H1 (cell line): ENCODE measurements at regions not wholly inside any gene's neighbourhood (a gene's known extent, or its start where the extent isn't known, plus 50 kb on each side); places are given as distances from the start of the nearest gene placed in this dataset.

ENCODE experiments used
- EZH2 ChIP-seq: fragments of 200-600 bp; sonication (generic); IDR thresholded peaks from 2 replicates; pipeline ENCODE4 v1.7.1; 2012; ENCODE audit warnings: low read depth, mild to moderate bottlenecking, moderate library complexity, low read length, inconsistent platforms; ENCODE audit not compliant: severe bottlenecking
- PHF8 ChIP-seq: fragments of 200-600 bp; sonication (generic); conservative IDR thresholded peaks from 2 replicates; pipeline ENCODE4 v1.7.1; 2012; ENCODE audit warnings: low read depth, mild to moderate bottlenecking, inconsistent platforms, low read length, moderate library complexity
- RXRA ChIP-seq: IDR thresholded peaks from 2 replicates; pipeline ENCODE4 v1.6.1; 2011; ENCODE audit warnings: low read depth, mild to moderate bottlenecking, low read length, moderate library complexity; ENCODE audit not compliant: insufficient read depth
- TF ChIP-seq, protein P1 (sequence below): fragments of 300-600 bp; sonication (generic); IDR thresholded peaks from 2 replicates; pipeline ENCODE4 v1.7.1; 2012; ENCODE audit warnings: low read length, moderate library complexity, mild to moderate bottlenecking, inconsistent platforms; ENCODE audit not compliant: insufficient replicate concordance

DNA sequence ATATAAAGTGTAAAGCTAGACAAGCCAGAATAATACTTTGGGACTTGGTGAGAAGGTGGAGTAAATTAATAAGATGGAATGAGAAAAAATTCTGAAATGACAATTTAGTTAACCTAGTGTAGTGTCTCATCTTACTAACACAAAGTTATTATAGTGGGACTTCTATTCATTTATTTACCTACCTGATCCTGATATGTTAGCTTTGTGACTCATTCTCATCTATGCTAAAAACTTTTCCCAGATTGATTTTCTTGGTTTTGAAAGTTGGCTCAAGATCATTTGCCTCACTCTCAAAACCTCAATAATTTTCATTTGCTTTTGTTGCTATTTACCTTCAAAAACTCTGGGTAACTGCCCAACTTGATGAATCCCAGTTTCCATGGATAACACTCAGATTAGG lies 698.6 kb downstream of the SH3BGRL start (continued):
- TF ChIP-seq, protein P1, sequence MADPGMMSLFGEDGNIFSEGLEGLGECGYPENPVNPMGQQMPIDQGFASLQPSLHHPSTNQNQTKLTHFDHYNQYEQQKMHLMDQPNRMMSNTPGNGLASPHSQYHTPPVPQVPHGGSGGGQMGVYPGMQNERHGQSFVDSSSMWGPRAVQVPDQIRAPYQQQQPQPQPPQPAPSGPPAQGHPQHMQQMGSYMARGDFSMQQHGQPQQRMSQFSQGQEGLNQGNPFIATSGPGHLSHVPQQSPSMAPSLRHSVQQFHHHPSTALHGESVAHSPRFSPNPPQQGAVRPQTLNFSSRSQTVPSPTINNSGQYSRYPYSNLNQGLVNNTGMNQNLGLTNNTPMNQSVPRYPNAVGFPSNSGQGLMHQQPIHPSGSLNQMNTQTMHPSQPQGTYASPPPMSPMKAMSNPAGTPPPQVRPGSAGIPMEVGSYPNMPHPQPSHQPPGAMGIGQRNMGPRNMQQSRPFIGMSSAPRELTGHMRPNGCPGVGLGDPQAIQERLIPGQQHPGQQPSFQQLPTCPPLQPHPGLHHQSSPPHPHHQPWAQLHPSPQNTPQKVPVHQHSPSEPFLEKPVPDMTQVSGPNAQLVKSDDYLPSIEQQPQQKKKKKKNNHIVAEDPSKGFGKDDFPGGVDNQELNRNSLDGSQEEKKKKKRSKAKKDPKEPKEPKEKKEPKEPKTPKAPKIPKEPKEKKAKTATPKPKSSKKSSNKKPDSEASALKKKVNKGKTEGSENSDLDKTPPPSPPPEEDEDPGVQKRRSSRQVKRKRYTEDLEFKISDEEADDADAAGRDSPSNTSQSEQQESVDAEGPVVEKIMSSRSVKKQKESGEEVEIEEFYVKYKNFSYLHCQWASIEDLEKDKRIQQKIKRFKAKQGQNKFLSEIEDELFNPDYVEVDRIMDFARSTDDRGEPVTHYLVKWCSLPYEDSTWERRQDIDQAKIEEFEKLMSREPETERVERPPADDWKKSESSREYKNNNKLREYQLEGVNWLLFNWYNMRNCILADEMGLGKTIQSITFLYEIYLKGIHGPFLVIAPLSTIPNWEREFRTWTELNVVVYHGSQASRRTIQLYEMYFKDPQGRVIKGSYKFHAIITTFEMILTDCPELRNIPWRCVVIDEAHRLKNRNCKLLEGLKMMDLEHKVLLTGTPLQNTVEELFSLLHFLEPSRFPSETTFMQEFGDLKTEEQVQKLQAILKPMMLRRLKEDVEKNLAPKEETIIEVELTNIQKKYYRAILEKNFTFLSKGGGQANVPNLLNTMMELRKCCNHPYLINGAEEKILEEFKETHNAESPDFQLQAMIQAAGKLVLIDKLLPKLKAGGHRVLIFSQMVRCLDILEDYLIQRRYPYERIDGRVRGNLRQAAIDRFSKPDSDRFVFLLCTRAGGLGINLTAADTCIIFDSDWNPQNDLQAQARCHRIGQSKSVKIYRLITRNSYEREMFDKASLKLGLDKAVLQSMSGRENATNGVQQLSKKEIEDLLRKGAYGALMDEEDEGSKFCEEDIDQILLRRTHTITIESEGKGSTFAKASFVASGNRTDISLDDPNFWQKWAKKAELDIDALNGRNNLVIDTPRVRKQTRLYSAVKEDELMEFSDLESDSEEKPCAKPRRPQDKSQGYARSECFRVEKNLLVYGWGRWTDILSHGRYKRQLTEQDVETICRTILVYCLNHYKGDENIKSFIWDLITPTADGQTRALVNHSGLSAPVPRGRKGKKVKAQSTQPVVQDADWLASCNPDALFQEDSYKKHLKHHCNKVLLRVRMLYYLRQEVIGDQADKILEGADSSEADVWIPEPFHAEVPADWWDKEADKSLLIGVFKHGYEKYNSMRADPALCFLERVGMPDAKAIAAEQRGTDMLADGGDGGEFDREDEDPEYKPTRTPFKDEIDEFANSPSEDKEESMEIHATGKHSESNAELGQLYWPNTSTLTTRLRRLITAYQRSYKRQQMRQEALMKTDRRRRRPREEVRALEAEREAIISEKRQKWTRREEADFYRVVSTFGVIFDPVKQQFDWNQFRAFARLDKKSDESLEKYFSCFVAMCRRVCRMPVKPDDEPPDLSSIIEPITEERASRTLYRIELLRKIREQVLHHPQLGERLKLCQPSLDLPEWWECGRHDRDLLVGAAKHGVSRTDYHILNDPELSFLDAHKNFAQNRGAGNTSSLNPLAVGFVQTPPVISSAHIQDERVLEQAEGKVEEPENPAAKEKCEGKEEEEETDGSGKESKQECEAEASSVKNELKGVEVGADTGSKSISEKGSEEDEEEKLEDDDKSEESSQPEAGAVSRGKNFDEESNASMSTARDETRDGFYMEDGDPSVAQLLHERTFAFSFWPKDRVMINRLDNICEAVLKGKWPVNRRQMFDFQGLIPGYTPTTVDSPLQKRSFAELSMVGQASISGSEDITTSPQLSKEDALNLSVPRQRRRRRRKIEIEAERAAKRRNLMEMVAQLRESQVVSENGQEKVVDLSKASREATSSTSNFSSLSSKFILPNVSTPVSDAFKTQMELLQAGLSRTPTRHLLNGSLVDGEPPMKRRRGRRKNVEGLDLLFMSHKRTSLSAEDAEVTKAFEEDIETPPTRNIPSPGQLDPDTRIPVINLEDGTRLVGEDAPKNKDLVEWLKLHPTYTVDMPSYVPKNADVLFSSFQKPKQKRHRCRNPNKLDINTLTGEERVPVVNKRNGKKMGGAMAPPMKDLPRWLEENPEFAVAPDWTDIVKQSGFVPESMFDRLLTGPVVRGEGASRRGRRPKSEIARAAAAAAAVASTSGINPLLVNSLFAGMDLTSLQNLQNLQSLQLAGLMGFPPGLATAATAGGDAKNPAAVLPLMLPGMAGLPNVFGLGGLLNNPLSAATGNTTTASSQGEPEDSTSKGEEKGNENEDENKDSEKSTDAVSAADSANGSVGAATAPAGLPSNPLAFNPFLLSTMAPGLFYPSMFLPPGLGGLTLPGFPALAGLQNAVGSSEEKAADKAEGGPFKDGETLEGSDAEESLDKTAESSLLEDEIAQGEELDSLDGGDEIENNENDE, result no peak
- TF ChIP-seq EZH2 (no peak), PHF8 (no peak), RXRA (no peak)
